C1 segment of cervical spinal cord (tissue), 14 donors: ENCODE measurements at regions not wholly inside any gene's neighbourhood (a gene's known extent, or its start where the extent isn't known, plus 50 kb on each side); places are given as distances from the start of the nearest gene placed in this dataset.
"Not testable (repeated sequence)": the region's sequence is repeated elsewhere in the genome, so short reads cannot be mapped to it uniquely, and the experiment has no call there.

Experiments
- DNase-seq, 14 donors: peaks; one replicate each; lab custom pipeline; 2025; lab: John Stamatoyannopoulos, UW

DNA sequence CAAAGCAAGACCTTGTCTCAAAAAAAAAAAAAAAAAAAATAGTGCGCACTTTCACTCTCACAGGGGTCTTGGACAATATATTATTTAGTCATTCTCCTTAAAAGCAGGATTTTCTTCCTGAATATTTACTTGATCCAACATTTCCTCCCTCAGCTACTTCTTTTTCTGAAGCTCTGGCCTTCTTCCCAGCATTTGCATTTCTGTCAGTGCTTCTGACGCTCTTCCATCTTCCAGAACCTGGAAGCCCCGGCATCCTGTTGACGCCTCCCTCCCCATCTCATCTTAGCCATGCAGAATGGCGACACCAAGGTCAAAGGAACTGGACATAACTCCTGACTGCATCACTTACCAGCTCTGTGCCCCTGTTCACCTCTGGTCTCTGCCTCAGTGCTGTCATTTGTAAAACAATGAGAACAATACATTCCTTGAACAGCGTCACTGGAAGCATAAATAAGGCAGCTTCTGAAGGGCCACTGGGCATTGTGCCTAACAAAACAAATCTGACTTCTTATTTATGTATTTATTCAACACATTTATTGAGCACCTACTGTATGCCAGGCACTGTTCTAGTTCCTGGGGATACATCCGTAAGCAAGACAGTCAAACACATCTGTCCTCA lies 90.9 kb upstream of the MDM1 start:
- no peak for DNase-seq

DNA sequence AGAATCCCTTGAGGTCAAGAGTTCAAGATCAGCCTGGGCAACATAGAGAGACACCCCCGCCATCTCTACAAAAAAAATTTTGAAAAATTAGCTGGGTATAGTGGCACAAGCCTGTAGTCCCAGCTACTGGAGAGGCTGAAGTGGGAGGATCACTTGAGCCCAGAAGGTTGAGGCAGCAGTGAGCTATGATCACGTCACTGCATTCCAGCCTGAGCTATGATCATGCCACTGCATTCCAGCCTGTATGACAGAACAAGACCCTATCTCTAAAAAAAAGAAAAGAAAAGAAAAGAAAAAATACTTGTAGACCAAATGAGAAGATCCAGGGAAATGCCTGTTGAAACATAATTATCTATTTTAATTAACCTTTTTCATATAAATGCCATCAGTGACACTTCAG lies 93.8 kb upstream of the MDM1 start:
- DNase-seq, result no peak

DNA sequence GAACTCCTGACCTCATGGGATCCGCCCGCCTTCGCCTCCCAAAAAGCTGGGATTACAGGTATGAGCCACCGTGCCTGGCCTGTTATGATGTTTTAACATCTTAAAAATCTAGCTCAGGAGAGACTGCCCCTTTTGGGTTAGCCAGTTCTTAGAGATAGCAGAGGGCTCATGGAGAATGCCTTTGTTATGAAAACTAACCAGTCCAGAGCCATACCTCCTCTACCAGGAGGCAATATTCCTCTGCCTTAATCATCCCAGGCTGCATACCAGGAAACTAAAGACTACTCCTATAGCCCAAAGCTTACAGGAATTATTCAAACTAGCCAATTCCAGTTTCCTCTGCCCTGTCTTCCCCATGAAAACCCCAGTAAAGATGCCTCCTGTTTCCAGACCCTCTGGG lies 96.0 kb upstream of the MDM1 start:
- DNase-seq, result no peak

DNA sequence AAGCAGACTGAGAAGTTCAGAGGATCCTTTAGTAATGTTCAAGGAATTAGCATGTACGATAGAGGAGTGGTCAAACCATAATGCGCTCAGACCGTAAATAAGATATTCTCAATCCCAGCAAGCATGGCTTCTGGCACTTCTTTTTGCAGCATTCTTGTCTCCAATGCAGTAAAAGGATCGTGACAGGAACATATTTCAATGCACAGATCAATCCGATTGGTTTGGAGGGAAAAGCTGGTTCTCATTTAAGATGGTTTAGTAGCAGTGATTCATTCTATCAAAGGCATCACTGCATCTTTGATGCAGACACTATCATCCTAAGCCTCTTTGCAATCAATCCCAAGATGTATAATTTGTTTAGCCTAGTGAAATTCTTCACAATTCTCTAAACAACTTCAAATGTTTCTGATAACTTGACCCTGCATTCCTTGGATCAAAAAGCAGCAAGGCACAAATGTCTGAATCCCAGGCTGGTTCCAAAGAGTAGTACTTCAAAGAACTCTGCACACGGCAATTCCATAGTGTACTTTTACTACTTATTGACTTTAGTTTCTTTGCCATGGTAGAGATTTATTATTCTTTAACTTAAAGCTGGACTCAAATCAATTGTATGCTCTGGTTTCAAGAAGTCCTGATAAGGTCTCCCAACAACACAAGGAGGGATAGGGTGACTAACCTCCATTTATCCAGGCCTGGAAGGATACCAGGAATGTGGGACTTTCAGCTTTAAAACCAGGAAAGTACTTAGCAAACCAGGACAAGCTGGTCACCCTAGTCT lies 96.8 kb upstream of the MDM1 start:
- no peak for DNase-seq

DNA sequence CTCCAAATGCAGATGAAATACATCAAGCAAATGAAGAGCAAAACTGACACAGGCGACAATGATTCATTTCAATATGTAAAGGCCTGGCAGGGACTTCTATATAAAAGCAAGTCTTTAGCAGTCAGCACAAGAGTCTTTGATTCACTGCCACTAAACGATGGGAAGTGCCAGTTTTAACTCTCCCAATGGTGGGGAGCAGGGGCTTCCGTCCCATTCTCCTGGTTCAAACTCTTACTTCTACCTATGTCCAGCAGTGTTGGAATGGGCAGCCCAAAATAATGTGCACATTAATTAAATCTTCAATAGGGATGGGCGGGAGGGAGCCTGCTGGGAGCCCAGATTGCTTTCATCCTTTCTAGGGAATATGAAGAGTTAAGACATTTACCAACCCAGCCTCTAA lies 97.5 kb upstream of the MDM1 start:
- no peak for DNase-seq

DNA sequence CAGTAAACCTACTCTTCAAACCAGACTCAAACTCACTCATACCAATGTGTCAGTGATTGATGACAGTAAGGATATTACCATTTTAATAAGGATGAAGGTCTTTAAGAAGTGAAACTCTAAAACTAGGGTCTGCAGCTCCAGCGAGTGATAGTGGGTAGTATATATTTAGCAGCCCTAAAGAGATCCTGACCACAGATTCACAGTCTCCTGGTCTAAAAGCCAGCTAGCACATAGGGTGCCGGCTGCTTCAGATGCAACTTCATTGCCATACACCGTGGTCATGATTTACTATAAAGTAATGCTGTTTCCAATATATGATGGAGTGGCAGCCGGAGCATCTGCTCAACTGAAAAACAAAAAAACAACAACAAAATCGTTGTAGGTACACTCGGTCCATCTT lies 99.6 kb upstream of the MDM1 start:
- DNase-seq, result no peak

DNA sequence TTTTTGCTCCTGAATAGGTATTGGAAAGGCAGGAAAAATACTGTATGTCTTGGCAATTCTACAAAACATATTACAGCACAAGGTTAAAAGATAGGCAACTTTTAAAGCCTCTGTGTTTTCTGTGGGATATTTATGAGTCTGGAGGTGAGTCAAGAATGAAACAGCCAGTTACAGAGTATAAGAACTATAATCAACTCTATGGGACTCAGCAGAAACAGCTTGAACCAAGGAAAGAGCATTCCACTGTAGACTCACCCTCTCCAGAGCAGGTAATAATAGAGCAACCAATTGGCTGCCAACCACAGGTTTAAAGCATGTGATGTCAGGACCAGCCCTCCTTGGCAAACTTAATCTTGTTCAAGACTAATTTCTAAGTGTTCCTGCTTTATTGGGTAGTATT lies 100.5 kb upstream of the MDM1 start:
- DNase-seq, result no peak

DNA sequence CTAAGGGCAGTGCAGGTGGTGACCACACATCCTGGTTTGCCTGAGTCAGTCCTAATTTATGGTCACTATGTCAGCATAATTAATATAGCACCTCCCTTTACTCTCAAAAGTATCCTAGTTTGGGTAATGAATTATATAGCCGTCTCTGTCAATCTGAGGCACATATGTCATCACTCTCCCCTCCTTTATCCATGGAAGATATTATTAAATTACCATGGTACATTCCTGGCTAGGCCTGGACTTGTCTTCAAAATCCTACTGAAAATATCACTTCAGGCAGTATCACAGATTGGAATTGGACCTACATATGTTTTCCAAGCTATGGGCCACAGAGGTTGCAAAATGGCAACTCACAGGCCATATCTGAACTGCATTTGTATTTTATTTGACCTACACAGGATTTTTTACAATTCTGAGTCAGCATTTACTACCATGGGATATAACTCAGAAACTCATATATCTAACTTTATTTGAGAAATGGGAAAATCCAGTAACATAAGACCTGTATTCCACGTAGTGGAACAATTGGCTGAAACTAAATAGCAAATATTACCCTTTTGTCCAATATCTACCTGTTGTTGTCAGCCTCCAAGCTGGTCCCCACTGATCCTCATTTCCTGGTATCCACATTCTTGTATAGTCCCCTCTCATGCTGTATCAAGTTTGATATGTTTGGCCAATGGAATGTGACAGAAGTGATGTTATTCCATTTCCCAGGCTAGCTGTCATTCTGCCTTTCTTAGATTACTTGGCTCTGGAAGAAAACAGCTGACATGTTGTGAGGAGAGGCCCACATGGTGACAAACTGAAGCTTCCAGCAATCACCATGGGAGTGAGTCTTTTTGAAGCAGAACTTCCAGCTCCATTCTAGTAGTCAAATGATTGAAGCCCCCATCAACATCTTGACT lies 102.5 kb upstream of the MDM1 start:
- DNase-seq, result no peak

DNA sequence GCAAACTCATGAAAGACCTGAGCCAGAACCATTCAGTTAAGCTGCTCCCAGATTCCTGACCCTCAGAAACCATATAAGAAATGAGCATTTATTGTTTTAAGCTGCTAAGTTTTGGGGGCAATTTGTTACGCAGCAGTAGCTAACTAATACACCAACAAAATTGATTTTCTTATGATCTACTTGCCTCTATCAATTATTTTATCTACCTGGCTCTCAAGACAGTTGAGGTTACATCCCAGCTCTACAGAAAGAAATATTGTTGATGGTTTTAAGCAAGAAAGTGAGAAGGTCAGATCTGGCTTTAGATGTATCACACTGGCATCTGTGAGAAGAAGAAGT lies 103.1 kb upstream of the MDM1 start:
- DNase-seq, result no peak

DNA sequence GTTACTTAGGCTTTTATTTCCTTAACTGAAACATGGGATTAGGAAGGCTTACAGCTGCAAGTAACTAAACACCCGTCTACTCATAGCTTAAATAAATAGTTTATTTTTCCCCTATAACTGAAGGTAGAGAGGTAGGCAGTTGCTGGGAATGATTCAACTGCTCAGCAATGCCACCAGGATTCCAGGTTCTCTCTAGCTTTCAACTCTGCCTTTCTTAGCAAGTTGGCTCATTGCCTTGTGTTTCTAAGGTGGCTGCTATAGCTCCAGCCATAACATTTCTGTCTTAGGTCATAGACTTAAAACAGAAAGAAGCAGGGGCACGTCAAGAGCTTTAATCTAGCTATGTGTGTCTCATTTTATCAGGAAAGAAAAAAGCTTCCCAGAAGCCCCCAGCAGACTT lies 103.7 kb upstream of the MDM1 start:
- no peak for DNase-seq

DNA sequence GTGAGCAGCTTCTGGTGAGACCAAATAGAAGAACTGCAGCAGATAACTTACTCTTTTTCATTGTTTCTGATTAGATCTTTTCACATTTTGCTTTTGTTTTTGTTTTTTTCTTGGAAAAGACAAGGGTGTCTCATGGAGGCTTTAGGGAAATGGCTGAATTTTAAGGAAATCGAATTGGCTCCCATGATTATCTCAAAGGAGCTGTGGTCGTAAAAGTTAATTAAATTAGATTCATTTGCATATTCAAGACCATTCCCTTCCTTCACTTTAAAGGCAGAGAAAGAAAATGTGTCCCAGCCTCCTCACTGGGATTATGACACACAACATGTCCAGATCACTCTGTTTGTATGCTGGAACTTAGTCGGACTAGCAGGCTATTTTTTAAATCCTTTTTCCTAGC lies 106.4 kb upstream of the MDM1 start:
- no peak for DNase-seq

DNA sequence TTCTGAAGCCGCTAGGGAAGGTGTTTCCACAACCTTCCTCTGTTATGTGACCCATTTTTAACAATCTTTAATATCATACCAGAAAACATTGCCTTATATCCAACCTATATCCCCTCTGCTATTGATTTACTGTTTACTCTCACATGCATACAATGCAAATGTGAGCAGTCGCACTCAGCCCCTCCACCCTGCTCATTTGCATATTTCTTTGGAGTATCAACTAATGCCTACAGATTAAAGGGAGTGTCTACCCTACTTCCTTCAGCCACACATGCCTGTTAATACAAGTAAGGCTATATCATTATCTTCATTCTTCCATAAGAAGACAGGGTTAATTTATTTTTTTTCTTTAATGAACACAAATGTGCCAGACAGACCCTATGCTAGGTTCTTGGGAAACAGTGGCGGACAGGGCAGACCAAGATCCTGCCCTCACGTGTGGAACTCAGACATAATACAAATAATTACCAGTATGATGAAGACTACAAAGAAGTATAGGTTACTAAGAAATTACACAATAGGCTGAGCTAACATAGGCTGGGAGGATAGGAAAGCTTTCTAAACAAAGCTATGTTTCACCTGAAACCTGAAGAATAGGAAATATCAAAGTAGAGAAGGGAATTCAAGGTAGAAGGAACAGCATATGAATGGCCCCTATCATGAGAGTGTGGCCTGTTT lies 107.3 kb upstream of the MDM1 start:
- no peak for DNase-seq

DNA sequence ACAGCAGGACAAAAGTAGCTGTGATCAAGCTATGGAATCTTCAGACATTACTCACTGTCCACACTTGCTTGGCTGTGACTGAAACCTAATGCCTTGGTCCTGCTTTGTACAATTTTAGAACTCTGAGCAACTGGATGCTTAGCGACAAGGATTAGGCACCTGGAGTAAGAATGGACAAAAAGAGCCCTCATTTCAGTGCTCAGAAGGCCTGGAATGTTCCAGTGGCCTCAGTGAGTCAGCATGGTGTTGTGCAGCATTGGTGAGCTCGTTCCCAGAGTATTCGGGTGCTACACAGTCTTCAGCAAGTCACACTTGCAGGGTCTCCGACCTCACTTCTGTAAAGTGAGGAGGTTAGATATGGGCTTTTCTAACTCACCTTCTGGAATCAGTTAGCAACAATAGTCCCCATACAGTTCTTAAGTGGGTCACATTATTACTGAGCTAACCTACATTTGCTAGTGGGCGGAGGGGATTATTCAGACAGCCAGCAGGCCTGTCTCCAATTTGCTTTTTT lies 108.0 kb upstream of the MDM1 start:
- no peak for DNase-seq

DNA sequence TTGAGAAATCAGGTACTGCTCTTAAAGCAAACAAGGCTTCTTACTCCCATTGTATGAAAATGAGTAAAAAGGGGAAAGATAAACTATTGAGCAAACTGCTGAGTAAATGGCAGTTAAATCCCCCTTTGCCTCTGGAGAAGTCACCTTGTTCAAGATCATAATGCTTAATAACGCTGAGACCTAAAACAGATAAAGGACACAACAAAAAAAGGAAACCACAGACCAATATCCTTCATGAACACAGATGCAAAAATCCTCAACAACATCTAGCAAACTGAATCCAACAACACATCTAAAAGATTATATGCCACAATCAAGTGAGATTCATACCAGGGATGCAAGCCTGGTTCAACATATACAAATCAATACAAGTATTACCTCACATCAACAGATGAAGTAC lies 109.0 kb upstream of the MDM1 start:
- DNase-seq, result no peak

DNA sequence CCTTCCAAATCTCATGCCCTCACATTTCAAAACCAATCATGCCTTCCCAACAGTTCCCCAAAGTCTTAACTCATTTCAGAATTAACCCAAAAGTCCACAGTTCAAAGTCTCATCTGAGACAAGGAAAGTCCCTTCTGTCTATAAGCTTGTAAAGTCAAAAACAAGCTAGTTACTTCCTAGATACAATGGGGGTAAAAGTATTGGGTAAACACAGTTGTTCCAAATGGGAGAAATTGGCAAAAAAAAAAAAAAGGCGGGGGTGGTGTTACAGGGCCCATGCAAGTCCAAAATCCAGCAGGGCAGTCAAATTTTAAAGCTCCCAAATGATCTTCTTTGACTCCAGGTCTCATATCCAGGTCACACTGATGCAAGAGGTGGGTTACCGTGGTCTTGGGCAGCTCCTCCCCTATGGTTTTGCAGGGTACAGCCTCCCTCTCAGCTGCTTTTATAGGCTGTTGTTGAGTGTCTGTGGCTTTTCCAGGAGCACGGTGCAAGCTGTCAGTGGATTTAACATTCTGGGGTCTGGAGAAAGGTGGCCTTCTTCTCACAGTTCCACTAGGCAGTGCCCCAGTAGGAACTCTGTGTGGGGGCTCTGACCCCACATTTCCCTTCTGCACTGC lies 110.3 kb upstream of the MDM1 start:
- DNase-seq, result not testable (repeated sequence)

DNA sequence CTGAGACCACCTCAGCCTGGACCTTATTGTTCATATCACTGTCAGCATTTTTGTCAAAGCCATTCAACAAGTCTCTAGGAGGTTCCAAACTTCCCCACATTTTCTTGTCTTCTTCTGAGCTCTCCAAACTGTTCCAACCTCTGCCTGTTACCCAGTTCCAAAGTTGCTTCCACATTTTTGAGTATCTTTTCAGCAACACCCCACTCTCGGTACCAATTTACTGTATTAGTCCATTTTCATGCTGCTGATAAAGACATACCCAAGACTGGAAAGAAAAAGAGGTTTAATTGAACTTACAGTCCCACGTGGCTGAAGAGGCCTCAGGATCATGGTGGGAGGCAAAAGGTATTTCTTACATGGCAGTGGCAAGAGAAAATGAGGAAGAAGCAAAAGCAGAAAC lies 111.5 kb upstream of the MDM1 start:
- not testable (repeated sequence) for DNase-seq

DNA sequence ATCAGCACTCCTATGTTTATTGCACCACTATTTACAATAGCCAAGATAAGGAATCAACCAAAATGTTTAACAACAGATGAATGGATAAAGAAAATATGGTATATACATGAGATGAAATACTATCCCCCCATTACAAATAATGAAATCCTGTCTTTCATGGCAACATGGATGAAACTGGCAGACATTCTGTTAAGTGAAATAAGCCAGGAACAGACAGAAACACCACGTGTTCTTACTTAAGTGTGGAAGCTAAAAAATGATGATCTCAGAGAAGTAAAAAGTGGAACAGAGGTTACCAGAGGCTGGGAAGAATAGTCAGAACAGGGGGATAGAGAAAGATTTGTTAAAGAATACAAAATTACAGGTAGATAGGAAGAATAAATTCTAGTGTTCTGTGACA lies 113.7 kb upstream of the MDM1 start:
- DNase-seq, result no peak

DNA sequence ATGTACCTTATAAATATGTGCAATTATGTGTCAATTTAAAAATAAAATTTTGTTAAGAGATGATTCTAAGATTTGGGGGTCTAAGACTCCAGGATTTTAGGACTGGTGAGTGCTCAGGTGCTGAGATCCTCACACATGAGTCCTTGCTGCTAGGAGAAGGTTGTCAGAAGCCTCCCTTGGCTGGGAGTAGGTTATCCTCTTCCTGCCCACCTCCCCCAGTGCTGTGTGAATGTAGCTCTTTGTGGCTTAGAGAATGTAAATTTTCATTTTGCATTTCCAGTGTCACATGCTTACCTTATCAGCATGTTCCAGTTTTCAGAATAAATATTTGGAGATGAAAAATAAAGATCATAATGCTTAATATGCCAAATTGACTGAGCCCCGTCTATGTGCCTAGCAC lies 114.2 kb upstream of the MDM1 start:
- no peak for DNase-seq

DNA sequence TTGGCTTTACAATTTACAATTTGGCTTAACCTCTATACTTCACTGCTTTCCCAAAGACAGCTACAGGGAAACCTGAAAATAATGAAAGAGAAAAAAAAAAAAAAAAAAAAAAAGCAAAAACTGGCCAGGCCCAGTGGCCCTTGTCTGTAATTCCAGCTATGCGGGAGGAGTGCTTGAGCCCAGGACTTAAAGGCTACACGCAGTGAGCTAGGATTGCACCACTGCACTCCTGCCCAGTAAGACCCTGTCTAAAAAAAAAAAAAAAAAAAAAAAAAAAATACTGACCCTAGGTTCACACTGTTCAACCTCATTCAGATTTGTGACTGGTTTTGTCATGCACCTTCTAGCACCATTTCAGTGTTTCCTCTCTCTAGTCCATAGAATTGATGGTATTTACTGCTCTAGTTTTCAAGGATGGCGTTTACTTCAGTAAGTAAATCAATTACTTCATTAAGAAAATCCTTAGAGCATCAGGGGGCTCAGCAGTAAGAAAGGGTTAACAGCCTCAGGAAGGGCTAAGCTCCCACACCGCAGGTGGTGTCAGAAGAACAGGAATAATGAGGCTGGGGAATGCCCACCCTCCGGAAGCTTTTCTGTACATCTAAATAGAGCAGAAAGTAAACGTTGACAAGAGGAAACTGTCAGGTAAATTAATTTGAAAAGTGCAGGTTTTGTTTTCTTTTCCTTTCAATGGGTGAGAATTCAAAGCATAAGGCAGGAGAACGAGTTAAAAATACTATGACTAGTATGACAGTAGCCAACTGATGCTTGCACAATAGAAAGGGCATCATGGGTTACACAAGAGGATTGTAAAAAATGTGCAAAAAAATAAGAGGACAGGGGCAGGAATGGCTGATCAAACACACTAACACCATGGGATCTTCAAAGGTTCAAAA lies 115.0 kb upstream of the MDM1 start:
- no peak for DNase-seq

DNA sequence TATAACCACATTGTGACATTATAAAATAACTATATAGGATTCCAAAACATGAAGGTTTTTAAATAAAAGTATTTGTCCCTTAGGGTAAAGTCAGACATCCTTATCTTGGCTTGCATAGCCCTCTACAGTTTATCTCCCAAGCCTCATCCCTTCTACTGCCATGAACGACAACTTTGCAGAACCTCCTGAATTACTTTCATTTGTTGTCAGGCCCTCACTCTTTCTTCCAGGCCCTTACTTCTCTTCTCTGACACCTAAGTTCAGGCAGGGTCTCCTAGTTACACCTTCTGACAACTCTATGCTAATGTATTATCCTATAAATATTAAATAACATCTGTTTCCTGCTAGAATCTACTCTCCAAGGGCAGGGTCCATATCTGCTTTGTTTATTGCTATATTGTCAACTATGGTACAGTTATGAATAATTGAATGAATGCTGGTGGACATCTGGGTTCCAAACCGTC lies 115.7 kb upstream of the MDM1 start:
- DNase-seq, result no peak
